ENCODE measurements at regions not wholly inside any gene's neighbourhood (a gene's known extent, or its start where the extent isn't known, plus 50 kb on each side); places are given as distances from the start of the nearest gene placed in this dataset.

- no peak for TF ChIP-seq CTCF (IDR thresholded peaks at IDR 0.05; ENCODE audit: low read depth, low read length, missing control alignments)
- H3K4me3 ChIP-seq (ENCODE audit: low read depth, low read length) = no peak overlapping the region
- in situ Hi-C loops (cut with HindIII; ENCODE audit: low sequenced_read_pairs) = no loop called here
- DNase-seq (ENCODE audit: low read depth) = no peak
These were observed 134.0 kb upstream of the MYO10 start for GRCh38 chr5:17069995-17070511.

GRCh38 chr5:17070647-17071046 is 134.6 kb upstream of the MYO10 start:
- DNase-seq (ENCODE audit: low read depth) = no peak
- in situ Hi-C loops (cut with HindIII; ENCODE audit: low sequenced_read_pairs) = no loop called here
- TF ChIP-seq CTCF (IDR thresholded peaks at IDR 0.05; ENCODE audit: low read depth, low read length, missing control alignments) = no peak
- H3K4me3 ChIP-seq (ENCODE audit: low read depth, low read length) = no peak overlapping the region

GRCh38 chr5:17075236-17075635 is 139.1 kb upstream of the MYO10 start:
- TF ChIP-seq CTCF (IDR thresholded peaks at IDR 0.05; ENCODE audit: low read depth, low read length, missing control alignments) = no peak
- in situ Hi-C loops (cut with HindIII; ENCODE audit: low sequenced_read_pairs) = no loop called here
- H3K4me3 ChIP-seq (ENCODE audit: low read depth, low read length) = no peak overlapping the region

GRCh38 chr5:17076272-17076671 is 140.2 kb upstream of the MYO10 start:
- H3K4me3 ChIP-seq (ENCODE audit: low read depth, low read length) = no peak overlapping the region
- DNase-seq (ENCODE audit: low read depth) = no peak
- in situ Hi-C loops (cut with HindIII; ENCODE audit: low sequenced_read_pairs) = no loop called here
- TF ChIP-seq CTCF (IDR thresholded peaks at IDR 0.05; ENCODE audit: low read depth, low read length, missing control alignments) = no peak

More at GRCh38 chr5:17075236-17075635, 139.1 kb upstream of the MYO10 start:
- DNase-seq (ENCODE audit: low read depth) = no peak

- in situ Hi-C loops (cut with HindIII; ENCODE audit: low sequenced_read_pairs) = no loop called here
- DNase-seq (ENCODE audit: low read depth) = no peak
- TF ChIP-seq CTCF (IDR thresholded peaks at IDR 0.05; ENCODE audit: low read depth, low read length, missing control alignments) = no peak
These were observed 139.8 kb upstream of the BASP1 start for GRCh38 chr5:17077440-17078233.

GRCh38 chr5:17079562-17079961 is 137.9 kb upstream of the BASP1 start:
- in situ Hi-C loops (cut with HindIII; ENCODE audit: low sequenced_read_pairs) = no loop called here
- DNase-seq (ENCODE audit: low read depth) = no peak
- H3K4me3 ChIP-seq (ENCODE audit: low read depth, low read length) = no peak overlapping the region
- no peak for TF ChIP-seq CTCF (IDR thresholded peaks at IDR 0.05; ENCODE audit: low read depth, low read length, missing control alignments)

More at GRCh38 chr5:17077440-17078233, 139.8 kb upstream of the BASP1 start:
- H3K4me3 ChIP-seq (ENCODE audit: low read depth, low read length) = no peak overlapping the region

Data from astrocyte of the cerebellum (primary cell).